GM12873 (cell line): ENCODE measurements at regions not wholly inside any gene's neighbourhood (a gene's known extent, or its start where the extent isn't known, plus 50 kb on each side); places are given as distances from the start of the nearest gene placed in this dataset.

Source experiments
- TF ChIP-seq, protein P1 (sequence below): IDR thresholded peaks from 2 replicates; pipeline ENCODE4 v1.5.1; 2012; ENCODE audit warnings: low read depth, mild to moderate bottlenecking, moderate library complexity, low read length, control low read depth; ENCODE audit not compliant: insufficient read depth; ENCODE audit errors: missing control alignments

- TF ChIP-seq, protein P1, sequence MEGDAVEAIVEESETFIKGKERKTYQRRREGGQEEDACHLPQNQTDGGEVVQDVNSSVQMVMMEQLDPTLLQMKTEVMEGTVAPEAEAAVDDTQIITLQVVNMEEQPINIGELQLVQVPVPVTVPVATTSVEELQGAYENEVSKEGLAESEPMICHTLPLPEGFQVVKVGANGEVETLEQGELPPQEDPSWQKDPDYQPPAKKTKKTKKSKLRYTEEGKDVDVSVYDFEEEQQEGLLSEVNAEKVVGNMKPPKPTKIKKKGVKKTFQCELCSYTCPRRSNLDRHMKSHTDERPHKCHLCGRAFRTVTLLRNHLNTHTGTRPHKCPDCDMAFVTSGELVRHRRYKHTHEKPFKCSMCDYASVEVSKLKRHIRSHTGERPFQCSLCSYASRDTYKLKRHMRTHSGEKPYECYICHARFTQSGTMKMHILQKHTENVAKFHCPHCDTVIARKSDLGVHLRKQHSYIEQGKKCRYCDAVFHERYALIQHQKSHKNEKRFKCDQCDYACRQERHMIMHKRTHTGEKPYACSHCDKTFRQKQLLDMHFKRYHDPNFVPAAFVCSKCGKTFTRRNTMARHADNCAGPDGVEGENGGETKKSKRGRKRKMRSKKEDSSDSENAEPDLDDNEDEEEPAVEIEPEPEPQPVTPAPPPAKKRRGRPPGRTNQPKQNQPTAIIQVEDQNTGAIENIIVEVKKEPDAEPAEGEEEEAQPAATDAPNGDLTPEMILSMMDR: no peak
Measured at GRCh38 chr5:116897291-116897690, 322.7 kb upstream of the SEMA6A start.

DNA sequence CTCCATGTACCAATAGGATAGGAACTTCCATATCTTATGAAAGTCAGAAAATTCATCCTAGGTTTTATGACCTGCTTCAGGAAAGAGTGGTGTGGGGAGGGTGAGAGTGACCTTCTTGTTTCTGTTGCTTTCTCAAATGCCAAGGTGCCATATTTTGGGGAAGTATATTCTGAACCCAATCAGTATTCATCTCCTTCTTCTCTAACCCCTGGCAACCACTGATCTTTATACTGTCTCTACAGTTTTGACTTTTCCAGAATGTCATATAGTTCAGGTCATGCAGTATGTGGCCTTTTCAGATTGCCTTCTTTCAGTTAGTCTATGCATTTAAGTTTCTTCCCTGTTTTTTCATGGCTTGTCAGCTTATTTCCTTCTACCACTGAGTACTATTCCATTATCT, 321.4 kb upstream of the SEMA6A start:
- TF ChIP-seq, protein P1: no peak

- TF ChIP-seq, protein P1: no peak
Measured at GRCh38 chr5:116892993-116893392, 318.4 kb upstream of the SEMA6A start.

GRCh38 chr5:116887104-116887503, 312.5 kb upstream of the SEMA6A start:
- TF ChIP-seq, protein P1: no peak

GRCh38 chr5:116885825-116886224, 311.2 kb upstream of the SEMA6A start:
- TF ChIP-seq, protein P1: no peak

GRCh38 chr5:116883875-116884274, 309.3 kb upstream of the SEMA6A start:
- TF ChIP-seq, protein P1: no peak

DNA sequence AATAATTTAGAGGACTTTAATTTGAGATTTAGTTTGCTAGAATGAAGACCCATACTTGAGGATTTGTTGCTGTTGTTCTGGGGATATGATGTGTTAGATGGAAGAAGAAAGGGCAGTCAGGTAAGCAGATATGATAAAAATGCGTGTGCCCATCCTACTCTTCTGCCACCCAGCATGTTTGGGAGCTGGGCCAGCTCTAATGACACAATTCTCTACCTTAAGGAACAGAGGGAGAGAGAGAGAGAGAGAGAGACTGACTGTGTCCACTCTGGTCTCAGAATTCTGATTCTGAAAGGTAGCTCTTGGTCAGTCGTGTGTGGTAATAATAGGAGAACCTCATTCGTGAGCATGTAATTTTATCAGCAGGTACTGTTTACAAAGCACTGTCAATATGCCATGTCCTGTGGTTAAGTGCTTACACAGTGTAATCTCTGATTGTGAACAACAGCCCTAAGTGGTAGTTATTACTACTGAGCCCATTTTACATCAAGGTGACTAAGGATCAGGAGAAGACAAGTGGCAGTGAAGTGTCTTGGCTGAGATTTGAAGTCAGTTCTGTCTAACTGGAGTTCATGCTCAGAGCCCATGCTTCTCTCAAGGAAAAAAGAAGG, 307.4 kb upstream of the SEMA6A start:
- TF ChIP-seq, protein P1: no peak
